ENCODE measurements at regions not wholly inside any gene's neighbourhood (a gene's known extent, or its start where the extent isn't known, plus 50 kb on each side); places are given as distances from the start of the nearest gene placed in this dataset.

DNA sequence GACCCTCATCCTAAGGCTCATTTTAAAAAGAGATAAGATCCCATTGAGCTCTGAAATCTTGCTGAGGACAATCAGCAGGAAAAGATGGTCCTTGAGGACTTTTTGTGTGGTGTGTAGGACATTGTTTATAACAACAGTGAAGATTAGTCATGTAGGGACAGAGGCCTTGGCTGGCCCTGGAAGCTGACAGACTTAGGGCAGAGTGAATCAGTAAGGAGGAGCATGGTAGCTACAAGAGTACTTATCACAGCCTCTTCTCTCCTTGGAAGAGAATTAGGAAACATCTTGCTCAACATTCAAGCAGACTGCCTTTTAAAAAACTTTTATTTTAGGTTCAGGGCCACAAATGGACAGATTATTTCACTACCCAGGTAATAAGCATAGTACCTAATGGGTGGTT lies 665.9 kb upstream of the SALL1 start:
- Histone ChIP-seq H3K4me3 (no peak overlapping the region), H3K4me1 (ENCODE audit: insufficient read depth) (no peaks in the 10 kb centered on the region), H3K36me3 (ENCODE audit: insufficient read depth) (no peaks in the 10 kb centered on the region), H3K4me2 (no peak overlapping the region), H3K27me3 (ENCODE audit: insufficient read depth) (no peaks in the 10 kb centered on the region), H3K27ac (ENCODE audit: low read depth) (no peak overlapping the region), H3F3A (replicated peaks; ENCODE audit: low read depth) (no peaks in the 10 kb centered on the region), H2AFZ (no peak overlapping the region), H3K9me2 (ENCODE audit: insufficient read depth) (no peaks in the 10 kb centered on the region), H4K20me1 (replicated peaks; ENCODE audit: insufficient read depth) (no peaks in the 10 kb centered on the region), H3K79me2 (replicated peaks; ENCODE audit: insufficient read depth) (no peaks in the 10 kb centered on the region)
- H3K27me3 Mint-ChIP-seq (ENCODE audit: insufficient read depth, low read depth, poor library complexity) = peaks cover 2% of the 10 kb centered on the region
- no peak overlapping the region for H3K27ac Mint-ChIP-seq
- peaks cover 6% of the 10 kb centered on the region for H3K4me1 Mint-ChIP-seq
- no peaks in the 10 kb centered on the region; the same call in 2 of the 3 replicates for H3K9me3 Mint-ChIP-seq
- ATAC-seq = no peak
- DNase-seq (ENCODE audit: low spot score) = no peak
- H3K36me3 Mint-ChIP-seq (ENCODE audit: low read depth) = no peaks in the 10 kb centered on the region
- TF ChIP-seq CREB1 (CRISPR knock-in tag; IDR thresholded peaks at IDR 0.05; ENCODE audit: low read depth) = no peak
- TF ChIP-seq, protein P1, sequence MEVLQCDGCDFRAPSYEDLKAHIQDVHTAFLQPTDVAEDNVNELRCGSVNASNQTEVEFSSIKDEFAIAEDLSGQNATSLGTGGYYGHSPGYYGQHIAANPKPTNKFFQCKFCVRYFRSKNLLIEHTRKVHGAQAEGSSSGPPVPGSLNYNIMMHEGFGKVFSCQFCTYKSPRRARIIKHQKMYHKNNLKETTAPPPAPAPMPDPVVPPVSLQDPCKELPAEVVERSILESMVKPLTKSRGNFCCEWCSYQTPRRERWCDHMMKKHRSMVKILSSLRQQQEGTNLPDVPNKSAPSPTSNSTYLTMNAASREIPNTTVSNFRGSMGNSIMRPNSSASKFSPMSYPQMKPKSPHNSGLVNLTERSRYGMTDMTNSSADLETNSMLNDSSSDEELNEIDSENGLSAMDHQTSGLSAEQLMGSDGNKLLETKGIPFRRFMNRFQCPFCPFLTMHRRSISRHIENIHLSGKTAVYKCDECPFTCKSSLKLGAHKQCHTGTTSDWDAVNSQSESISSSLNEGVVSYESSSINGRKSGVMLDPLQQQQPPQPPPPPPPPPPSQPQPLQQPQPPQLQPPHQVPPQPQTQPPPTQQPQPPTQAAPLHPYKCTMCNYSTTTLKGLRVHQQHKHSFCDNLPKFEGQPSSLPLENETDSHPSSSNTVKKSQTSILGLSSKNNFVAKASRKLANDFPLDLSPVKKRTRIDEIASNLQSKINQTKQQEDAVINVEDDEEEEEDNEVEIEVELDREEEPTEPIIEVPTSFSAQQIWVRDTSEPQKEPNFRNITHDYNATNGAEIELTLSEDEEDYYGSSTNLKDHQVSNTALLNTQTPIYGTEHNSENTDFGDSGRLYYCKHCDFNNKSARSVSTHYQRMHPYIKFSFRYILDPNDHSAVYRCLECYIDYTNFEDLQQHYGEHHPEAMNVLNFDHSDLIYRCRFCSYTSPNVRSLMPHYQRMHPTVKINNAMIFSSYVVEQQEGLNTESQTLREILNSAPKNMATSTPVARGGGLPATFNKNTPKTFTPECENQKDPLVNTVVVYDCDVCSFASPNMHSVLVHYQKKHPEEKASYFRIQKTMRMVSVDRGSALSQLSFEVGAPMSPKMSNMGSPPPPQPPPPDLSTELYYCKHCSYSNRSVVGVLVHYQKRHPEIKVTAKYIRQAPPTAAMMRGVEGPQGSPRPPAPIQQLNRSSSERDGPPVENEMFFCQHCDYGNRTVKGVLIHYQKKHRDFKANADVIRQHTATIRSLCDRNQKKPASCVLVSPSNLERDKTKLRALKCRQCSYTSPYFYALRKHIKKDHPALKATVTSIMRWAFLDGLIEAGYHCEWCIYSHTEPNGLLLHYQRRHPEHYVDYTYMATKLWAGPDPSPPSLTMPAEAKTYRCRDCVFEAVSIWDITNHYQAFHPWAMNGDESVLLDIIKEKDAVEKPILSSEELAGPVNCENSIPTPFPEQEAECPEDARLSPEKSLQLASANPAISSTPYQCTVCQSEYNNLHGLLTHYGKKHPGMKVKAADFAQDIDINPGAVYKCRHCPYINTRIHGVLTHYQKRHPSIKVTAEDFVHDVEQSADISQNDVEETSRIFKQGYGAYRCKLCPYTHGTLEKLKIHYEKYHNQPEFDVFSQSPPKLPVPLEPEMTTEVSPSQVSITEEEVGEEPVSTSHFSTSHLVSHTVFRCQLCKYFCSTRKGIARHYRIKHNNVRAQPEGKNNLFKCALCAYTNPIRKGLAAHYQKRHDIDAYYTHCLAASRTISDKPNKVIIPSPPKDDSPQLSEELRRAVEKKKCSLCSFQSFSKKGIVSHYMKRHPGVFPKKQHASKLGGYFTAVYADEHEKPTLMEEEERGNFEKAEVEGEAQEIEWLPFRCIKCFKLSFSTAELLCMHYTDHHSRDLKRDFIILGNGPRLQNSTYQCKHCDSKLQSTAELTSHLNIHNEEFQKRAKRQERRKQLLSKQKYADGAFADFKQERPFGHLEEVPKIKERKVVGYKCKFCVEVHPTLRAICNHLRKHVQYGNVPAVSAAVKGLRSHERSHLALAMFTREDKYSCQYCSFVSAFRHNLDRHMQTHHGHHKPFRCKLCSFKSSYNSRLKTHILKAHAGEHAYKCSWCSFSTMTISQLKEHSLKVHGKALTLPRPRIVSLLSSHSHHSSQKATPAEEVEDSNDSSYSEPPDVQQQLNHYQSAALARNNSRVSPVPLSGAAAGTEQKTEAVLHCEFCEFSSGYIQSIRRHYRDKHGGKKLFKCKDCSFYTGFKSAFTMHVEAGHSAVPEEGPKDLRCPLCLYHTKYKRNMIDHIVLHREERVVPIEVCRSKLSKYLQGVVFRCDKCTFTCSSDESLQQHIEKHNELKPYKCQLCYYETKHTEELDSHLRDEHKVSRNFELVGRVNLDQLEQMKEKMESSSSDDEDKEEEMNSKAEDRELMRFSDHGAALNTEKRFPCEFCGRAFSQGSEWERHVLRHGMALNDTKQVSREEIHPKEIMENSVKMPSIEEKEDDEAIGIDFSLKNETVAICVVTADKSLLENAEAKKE (CRISPR knock-in tag; IDR thresholded peaks at IDR 0.05) = no peak
- no peak for TF ChIP-seq EZH2phosphoT487 (IDR thresholded peaks at IDR 0.05; ENCODE audit: unreplicated experiment)
- TF ChIP-seq STAT1 (IDR thresholded peaks at IDR 0.05; ENCODE audit: unreplicated experiment) = no peak
- TF ChIP-seq ZNF331 (CRISPR knock-in tag; IDR thresholded peaks at IDR 0.05; ENCODE audit: low read depth) = no peak
- TF ChIP-seq JUNB (IDR thresholded peaks at IDR 0.05; ENCODE audit: unreplicated experiment) = no peak
- TF ChIP-seq, protein P2, sequence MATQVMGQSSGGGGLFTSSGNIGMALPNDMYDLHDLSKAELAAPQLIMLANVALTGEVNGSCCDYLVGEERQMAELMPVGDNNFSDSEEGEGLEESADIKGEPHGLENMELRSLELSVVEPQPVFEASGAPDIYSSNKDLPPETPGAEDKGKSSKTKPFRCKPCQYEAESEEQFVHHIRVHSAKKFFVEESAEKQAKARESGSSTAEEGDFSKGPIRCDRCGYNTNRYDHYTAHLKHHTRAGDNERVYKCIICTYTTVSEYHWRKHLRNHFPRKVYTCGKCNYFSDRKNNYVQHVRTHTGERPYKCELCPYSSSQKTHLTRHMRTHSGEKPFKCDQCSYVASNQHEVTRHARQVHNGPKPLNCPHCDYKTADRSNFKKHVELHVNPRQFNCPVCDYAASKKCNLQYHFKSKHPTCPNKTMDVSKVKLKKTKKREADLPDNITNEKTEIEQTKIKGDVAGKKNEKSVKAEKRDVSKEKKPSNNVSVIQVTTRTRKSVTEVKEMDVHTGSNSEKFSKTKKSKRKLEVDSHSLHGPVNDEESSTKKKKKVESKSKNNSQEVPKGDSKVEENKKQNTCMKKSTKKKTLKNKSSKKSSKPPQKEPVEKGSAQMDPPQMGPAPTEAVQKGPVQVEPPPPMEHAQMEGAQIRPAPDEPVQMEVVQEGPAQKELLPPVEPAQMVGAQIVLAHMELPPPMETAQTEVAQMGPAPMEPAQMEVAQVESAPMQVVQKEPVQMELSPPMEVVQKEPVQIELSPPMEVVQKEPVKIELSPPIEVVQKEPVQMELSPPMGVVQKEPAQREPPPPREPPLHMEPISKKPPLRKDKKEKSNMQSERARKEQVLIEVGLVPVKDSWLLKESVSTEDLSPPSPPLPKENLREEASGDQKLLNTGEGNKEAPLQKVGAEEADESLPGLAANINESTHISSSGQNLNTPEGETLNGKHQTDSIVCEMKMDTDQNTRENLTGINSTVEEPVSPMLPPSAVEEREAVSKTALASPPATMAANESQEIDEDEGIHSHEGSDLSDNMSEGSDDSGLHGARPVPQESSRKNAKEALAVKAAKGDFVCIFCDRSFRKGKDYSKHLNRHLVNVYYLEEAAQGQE (IDR thresholded peaks at IDR 0.05; ENCODE audit: unreplicated experiment) = no peak
- TF ChIP-seq, protein P3, sequence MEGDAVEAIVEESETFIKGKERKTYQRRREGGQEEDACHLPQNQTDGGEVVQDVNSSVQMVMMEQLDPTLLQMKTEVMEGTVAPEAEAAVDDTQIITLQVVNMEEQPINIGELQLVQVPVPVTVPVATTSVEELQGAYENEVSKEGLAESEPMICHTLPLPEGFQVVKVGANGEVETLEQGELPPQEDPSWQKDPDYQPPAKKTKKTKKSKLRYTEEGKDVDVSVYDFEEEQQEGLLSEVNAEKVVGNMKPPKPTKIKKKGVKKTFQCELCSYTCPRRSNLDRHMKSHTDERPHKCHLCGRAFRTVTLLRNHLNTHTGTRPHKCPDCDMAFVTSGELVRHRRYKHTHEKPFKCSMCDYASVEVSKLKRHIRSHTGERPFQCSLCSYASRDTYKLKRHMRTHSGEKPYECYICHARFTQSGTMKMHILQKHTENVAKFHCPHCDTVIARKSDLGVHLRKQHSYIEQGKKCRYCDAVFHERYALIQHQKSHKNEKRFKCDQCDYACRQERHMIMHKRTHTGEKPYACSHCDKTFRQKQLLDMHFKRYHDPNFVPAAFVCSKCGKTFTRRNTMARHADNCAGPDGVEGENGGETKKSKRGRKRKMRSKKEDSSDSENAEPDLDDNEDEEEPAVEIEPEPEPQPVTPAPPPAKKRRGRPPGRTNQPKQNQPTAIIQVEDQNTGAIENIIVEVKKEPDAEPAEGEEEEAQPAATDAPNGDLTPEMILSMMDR (conservative IDR thresholded peaks at IDR 0.05; ENCODE audit: low read depth in 2 of 2) = no peak
- TF ChIP-seq, protein P4, sequence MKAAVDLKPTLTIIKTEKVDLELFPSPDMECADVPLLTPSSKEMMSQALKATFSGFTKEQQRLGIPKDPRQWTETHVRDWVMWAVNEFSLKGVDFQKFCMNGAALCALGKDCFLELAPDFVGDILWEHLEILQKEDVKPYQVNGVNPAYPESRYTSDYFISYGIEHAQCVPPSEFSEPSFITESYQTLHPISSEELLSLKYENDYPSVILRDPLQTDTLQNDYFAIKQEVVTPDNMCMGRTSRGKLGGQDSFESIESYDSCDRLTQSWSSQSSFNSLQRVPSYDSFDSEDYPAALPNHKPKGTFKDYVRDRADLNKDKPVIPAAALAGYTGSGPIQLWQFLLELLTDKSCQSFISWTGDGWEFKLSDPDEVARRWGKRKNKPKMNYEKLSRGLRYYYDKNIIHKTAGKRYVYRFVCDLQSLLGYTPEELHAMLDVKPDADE (IDR thresholded peaks at IDR 0.05) = no peak
- no peak for TF ChIP-seq ZNF114 (CRISPR knock-in tag; IDR thresholded peaks at IDR 0.05)
- TF ChIP-seq EZH2 (IDR thresholded peaks at IDR 0.05; ENCODE audit: low read depth, unreplicated experiment) = no peak
- no peak for TF ChIP-seq NANOG (IDR thresholded peaks at IDR 0.05; ENCODE audit: borderline replicate concordance)
- no peak for TF ChIP-seq POLR2AphosphoS5 (IDR thresholded peaks at IDR 0.05; ENCODE audit: low read depth)
- H3K4me3 Mint-ChIP-seq = no peak overlapping the region
